OCI-LY1 (cell line): ENCODE measurements at regions not wholly inside any gene's neighbourhood (a gene's known extent, or its start where the extent isn't known, plus 50 kb on each side); places are given as distances from the start of the nearest gene placed in this dataset.
"Not testable (repeated sequence)": the region's sequence is repeated elsewhere in the genome, so short reads cannot be mapped to it uniquely, and the experiment has no call there.

Source experiments
- H2AFZ ChIP-seq: fragments of 200-600 bp; sonication (generic), shearing (Covaris generic); 2 replicates; pipeline ENCODE4 v1.6.0; 2014; ENCODE audit warnings: antibody characterized with exemption, mild to moderate bottlenecking, low read length
- H3F3A ChIP-seq: fragments of 200-600 bp; sonication (generic), shearing (Covaris generic); 2 replicates; pipeline ENCODE4 v1.6.0; 2014; ENCODE audit warnings: mild to moderate bottlenecking, antibody characterized with exemption, low read length, moderate library complexity; ENCODE audit not compliant: insufficient read depth
- H3K27ac ChIP-seq: fragments of 200-600 bp; sonication (generic); 2 replicates; pipeline ENCODE4 v1.5.1; 2014; ENCODE audit warnings: low read length, mixed run types, mild to moderate bottlenecking, low read depth; ENCODE audit not compliant: poor library complexity, severe bottlenecking
- H3K27me3 ChIP-seq: fragments of 200-600 bp; sonication (generic); 2 replicates; pipeline ENCODE4 v1.6.0; 2014; ENCODE audit warnings: antibody characterized with exemption, mild to moderate bottlenecking, low read length, moderate library complexity; ENCODE audit not compliant: insufficient read depth
- H3K36me3 ChIP-seq: fragments of 200-600 bp; sonication (generic); 2 replicates; pipeline ENCODE4 v1.6.1; 2014; ENCODE audit warnings: mild to moderate bottlenecking, antibody characterized with exemption, low read length, moderate library complexity, mixed read lengths; ENCODE audit not compliant: insufficient read depth
- H3K4me1 ChIP-seq: fragments of 200-600 bp; sonication (generic); 2 replicates; pipeline ENCODE4 v1.5.1; 2014; ENCODE audit warnings: mild to moderate bottlenecking, low read length, moderate library complexity; ENCODE audit not compliant: insufficient read depth, severe bottlenecking
- H3K4me2 ChIP-seq: fragments of 200-600 bp; sonication (generic), shearing (Covaris generic); 2 replicates; pipeline ENCODE4 v1.6.1; 2014; ENCODE audit warnings: low read length
- H3K4me3 ChIP-seq: fragments of 200-600 bp; sonication (generic); 2 replicates; pipeline ENCODE4 v1.5.1; 2014; ENCODE audit warnings: low read length, low read depth, mild to moderate bottlenecking, mixed read lengths; ENCODE audit not compliant: poor library complexity, severe bottlenecking
- H3K79me2 ChIP-seq: fragments of 200-600 bp; shearing (Covaris generic); 2 replicates; pipeline ENCODE4 v1.6.1; 2016; ENCODE audit warnings: mixed run types, low read length, mixed read lengths; ENCODE audit not compliant: insufficient read depth
- H3K9ac ChIP-seq: fragments of 200-600 bp; sonication (generic), shearing (Covaris generic); 2 replicates; pipeline ENCODE4 v1.6.1; 2014; ENCODE audit warnings: mild to moderate bottlenecking, low read length, mixed read lengths
- H3K9me2 ChIP-seq: fragments of 200-600 bp; sonication (generic), shearing (Covaris generic); 2 replicates; pipeline ENCODE4 v1.6.1; 2014; ENCODE audit warnings: low read depth, mild to moderate bottlenecking, low read length, mixed read lengths
- H3K9me3 ChIP-seq: fragments of 200-600 bp; shearing (Covaris generic); 2 replicates; pipeline ENCODE4 v1.6.1; 2014; ENCODE audit warnings: low read length, mixed read lengths
- H4K20me1 ChIP-seq: fragments of 200-600 bp; sonication (generic), shearing (Covaris generic); 2 replicates; pipeline ENCODE4 v1.6.0; 2016; ENCODE audit warnings: mild to moderate bottlenecking, low read length; ENCODE audit not compliant: insufficient read depth
- CTCF ChIP-seq: fragments of 200-600 bp; sonication (generic), shearing (Covaris generic); IDR thresholded peaks from 2 replicates; pipeline ENCODE4 v1.5.1; 2017; ENCODE audit warnings: mild to moderate bottlenecking, antibody characterized with exemption, low read length, moderate library complexity, mixed read lengths
- EZH2 ChIP-seq: fragments of 200-600 bp; sonication (generic), shearing (Covaris generic); IDR thresholded peaks from 2 replicates; pipeline ENCODE4 v1.8.0; 2017; ENCODE audit warnings: borderline replicate concordance, mixed run types, mild to moderate bottlenecking, antibody characterized with exemption, low read length, moderate library complexity, mixed read lengths

- Histone ChIP-seq H3K9me2 (no peaks in the 10 kb centered on the region), H3K4me2 (no peak overlapping the region), H3F3A (no peaks in the 10 kb centered on the region), H3K27me3 (no peaks in the 10 kb centered on the region), H3K27ac (no peak overlapping the region), H3K36me3 (no peaks in the 10 kb centered on the region), H3K79me2 (no peaks in the 10 kb centered on the region), H2AFZ (no peak overlapping the region), H3K9me3 (no peaks in the 10 kb centered on the region), H3K4me3 (no peak overlapping the region), H3K4me1 (no peaks in the 10 kb centered on the region), H4K20me1 (no peaks in the 10 kb centered on the region), H3K9ac (no peak overlapping the region)
- TF ChIP-seq CTCF: peak; percentile 72
- TF ChIP-seq EZH2: no peak
These were observed 229.0 kb downstream of the STK31 start for GRCh38 chr7:23938937-23939552.

- not testable (repeated sequence) for H3F3A ChIP-seq, H3K27ac ChIP-seq, H3K9ac ChIP-seq, H2AFZ ChIP-seq, H3K79me2 ChIP-seq, H4K20me1 ChIP-seq, H3K36me3 ChIP-seq, H3K27me3 ChIP-seq, H3K9me3 ChIP-seq, H3K9me2 ChIP-seq, H3K4me3 ChIP-seq, H3K4me2 ChIP-seq, H3K4me1 ChIP-seq
These were observed 229.7 kb downstream of the STK31 start for GRCh38 chr7:23939747-23940146.

GRCh38 chr7:23941551-23941950 is 231.5 kb downstream of the STK31 start:
- H3K4me3 ChIP-seq: no peak overlapping the region
- no peak overlapping the region for H3K9ac ChIP-seq
- H3K79me2 ChIP-seq: no peaks in the 10 kb centered on the region
- no peaks in the 10 kb centered on the region for H3K9me3 ChIP-seq
- H3K9me2 ChIP-seq: no peaks in the 10 kb centered on the region
- no peaks in the 10 kb centered on the region for H3K27me3 ChIP-seq
- TF ChIP-seq EZH2: no peak
- TF ChIP-seq CTCF: no peak
- H3K27ac ChIP-seq: no peak overlapping the region
- no peak overlapping the region for H2AFZ ChIP-seq
- no peaks in the 10 kb centered on the region for H3K4me1 ChIP-seq
- no peak overlapping the region for H3K4me2 ChIP-seq
- H4K20me1 ChIP-seq: no peaks in the 10 kb centered on the region
- no peaks in the 10 kb centered on the region for H3F3A ChIP-seq
- no peaks in the 10 kb centered on the region for H3K36me3 ChIP-seq

GRCh38 chr7:23942032-23942431 is 232.0 kb downstream of the STK31 start:
- H3K4me2 ChIP-seq: no peak overlapping the region
- H3K9me3 ChIP-seq: no peaks in the 10 kb centered on the region
- H3K9ac ChIP-seq: no peak overlapping the region
- TF ChIP-seq EZH2 (no peak), CTCF (no peak)
- H4K20me1 ChIP-seq: no peaks in the 10 kb centered on the region
- no peaks in the 10 kb centered on the region for H3K9me2 ChIP-seq
- H3K79me2 ChIP-seq: no peaks in the 10 kb centered on the region
- H3F3A ChIP-seq: no peaks in the 10 kb centered on the region
- H2AFZ ChIP-seq: no peak overlapping the region
- no peaks in the 10 kb centered on the region for H3K27me3 ChIP-seq
- no peaks in the 10 kb centered on the region for H3K36me3 ChIP-seq
- no peak overlapping the region for H3K27ac ChIP-seq
- H3K4me1 ChIP-seq: no peaks in the 10 kb centered on the region
- no peak overlapping the region for H3K4me3 ChIP-seq
